Duodenal mucosa (tissue), 2 donors: ENCODE measurements at regions not wholly inside any gene's neighbourhood (a gene's known extent, or its start where the extent isn't known, plus 50 kb on each side); places are given as distances from the start of the nearest gene placed in this dataset.

Experiments
- H3K27ac ChIP-seq: one replicate; pipeline ENCODE4 v1.7.0; 2013; ENCODE audit warnings: low read depth, low read length
- H3K27me3 ChIP-seq, 2 donors: one replicate each; pipeline ENCODE4 v1.7.0; 2013; ENCODE audit warnings: low read length in 2 of 2, control low read depth in 1 of 2; ENCODE audit not compliant: insufficient read depth in 2 of 2, control insufficient read depth in 1 of 2
- H3K36me3 ChIP-seq, 2 donors: one replicate each; pipeline ENCODE4 v1.7.0; 2013; ENCODE audit warnings: low read length in 2 of 2, control low read depth in 1 of 2; ENCODE audit not compliant: insufficient read depth in 2 of 2, control insufficient read depth in 1 of 2
- H3K4me1 ChIP-seq, 2 donors: one replicate each; pipeline ENCODE4 v1.7.0; 2013; ENCODE audit warnings: low read length in 2 of 2, control low read depth in 1 of 2; ENCODE audit not compliant: insufficient read depth in 2 of 2, control insufficient read depth in 1 of 2
- H3K4me3 ChIP-seq, 2 donors: one replicate each; pipeline ENCODE4 v1.7.0; 2013; ENCODE audit warnings: low read length in 2 of 2, low read depth in 1 of 2
- H3K9ac ChIP-seq, 2 donors: one replicate each; pipeline ENCODE4 v1.7.0; 2013; ENCODE audit warnings: low read length in 2 of 2, low read depth in 1 of 2
- H3K9me3 ChIP-seq, 2 donors: one replicate each; pipeline ENCODE4 v1.7.0; 2013; ENCODE audit warnings: low read length in 2 of 2, control low read depth in 1 of 2; ENCODE audit not compliant: control insufficient read depth in 1 of 2

DNA sequence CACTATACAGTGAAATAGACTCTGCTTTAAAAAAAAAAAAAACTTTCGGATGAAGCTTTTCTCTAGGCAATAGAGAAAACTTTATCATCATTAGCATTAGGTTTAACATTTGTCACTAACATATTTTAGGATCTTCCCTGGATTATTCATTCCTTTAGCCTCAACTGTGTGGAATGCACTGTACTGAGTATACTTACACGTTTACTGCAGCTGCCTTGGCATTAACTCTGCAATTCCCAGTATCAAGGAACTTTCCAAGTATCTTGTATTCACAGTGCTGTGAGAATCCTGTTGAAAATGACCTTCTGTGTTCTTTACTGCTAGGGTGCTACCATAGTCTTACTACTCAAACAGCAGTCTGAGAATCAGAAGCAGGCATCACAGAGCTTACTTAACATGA, 328.2 kb upstream of the COL3A1 start:
- Histone ChIP-seq H3K27ac (no peak overlapping the region), H3K27me3 (no peaks in the 10 kb centered on the region), H3K4me1 (no peaks in the 10 kb centered on the region), H3K9ac (no peak overlapping the region), H3K36me3 (no peaks in the 10 kb centered on the region), H3K4me3 (no peak overlapping the region), H3K9me3 (no peaks in the 10 kb centered on the region)

DNA sequence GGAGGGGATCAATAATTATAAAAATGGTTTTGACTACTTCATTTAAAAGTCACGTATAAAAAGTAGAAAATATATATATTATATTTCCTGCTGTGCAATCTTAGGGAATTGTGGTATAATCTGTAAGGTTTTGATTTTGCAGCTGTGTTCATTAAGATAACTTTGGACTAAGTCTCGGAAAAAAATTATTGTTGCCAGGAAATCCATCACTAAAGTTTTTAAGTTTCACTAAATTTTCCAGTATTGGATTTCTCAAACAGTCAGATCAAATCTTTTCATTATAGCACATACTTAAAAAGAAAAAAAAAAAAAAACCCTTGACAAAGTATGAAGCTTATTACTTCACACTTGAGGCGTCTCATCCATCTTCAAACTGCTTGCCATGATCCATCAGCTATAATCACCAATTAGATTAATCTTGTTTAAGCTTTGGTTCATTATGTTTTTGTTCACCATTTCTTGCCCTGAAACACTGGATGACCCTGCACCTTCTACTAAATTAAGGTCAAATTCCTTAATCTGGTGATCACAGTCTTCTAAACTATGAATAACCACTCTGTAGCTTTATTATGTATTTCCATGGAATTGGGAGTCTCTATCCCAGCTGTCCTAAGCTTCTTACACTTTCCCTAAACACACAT, 326.6 kb upstream of the COL3A1 start:
- Histone ChIP-seq H3K27me3 (no peaks in the 10 kb centered on the region), H3K9ac (no peak overlapping the region), H3K9me3 (no peaks in the 10 kb centered on the region), H3K4me3 (no peak overlapping the region), H3K36me3 (no peaks in the 10 kb centered on the region), H3K27ac (no peak overlapping the region), H3K4me1 (no peaks in the 10 kb centered on the region)

DNA sequence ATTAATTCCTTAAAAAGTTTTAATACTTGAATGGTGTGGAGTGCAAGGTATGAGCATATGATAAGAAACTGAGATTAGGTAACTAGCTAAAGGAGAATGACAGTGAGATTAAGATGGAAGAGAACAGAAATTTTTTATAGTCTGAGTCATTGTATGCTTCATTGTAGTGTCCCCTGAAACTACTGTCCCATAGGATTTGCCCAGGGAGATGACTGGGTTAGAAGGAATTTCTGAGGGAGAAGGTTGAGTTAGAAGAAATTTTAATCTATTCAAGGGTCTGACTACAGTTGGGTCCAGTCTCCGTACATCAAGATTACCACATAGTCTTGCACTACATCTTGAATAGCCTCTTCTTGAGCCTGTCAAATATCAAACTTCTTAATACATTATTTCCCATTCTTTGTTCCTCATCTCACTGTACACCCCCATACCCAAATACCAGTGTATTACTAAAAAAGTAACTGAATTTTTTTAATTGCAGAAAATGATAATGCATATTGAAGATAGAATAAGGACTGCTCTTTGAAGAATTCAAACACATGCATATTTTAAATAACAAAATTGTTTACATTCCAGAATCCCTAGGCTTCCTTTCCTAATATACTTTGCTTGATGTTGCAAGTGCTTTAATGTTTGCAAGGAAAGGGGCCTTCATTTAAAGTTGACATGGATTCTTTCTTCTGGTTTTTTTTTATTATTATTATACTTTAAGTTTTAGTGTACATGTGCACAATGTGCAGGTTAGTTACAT, 314.3 kb upstream of the COL3A1 start:
- Histone ChIP-seq H3K9me3 (no peaks in the 10 kb centered on the region), H3K9ac (no peak overlapping the region), H3K27ac (no peak overlapping the region), H3K4me3 (no peak overlapping the region), H3K36me3 (no peaks in the 10 kb centered on the region), H3K27me3 (no peaks in the 10 kb centered on the region), H3K4me1 (no peaks in the 10 kb centered on the region)

DNA sequence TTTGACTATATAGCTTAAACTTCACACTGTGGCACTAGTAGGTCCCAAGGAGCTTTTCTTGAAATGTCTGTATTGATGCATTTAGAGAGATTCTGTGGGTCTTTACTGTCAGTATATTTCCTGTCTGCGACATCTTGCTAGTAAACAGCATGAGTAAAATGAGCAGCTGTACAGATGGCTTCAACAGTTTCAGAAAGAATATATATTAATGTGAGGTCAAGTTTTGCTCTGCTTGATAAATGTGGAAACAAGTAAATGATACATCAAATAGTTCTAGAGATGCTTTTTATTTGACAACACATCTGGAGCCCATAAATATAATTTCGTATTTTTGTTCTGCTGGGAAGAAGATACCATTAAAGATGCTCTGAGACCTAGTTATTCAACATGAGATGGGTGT, 310.9 kb upstream of the COL3A1 start:
- Histone ChIP-seq H3K27ac (no peak overlapping the region), H3K4me1 (no peaks in the 10 kb centered on the region), H3K27me3 (no peaks in the 10 kb centered on the region), H3K9me3 (no peaks in the 10 kb centered on the region), H3K4me3 (no peak overlapping the region), H3K9ac (no peak overlapping the region), H3K36me3 (no peaks in the 10 kb centered on the region)

DNA sequence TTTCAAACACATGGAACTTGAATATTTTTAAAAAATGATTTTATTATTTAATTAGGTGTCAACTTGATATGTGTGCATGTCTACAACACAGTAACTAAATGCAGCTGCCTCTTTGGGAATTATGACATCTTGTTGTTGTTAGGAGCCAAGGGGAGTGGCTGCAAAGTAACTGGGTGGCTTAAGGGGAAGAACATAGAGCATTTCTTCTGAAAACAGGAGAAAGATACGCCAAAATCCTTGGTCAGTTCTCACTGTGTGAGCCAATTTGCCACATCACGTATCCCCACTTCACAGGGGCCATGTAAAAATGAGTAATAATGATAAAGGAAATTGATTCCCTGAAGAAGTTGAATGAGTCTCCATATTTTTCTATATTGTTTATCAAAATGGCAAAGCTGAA, 309.8 kb upstream of the COL3A1 start:
- Histone ChIP-seq H3K27me3 (no peaks in the 10 kb centered on the region), H3K4me3 (no peak overlapping the region), H3K27ac (no peak overlapping the region), H3K9me3 (no peaks in the 10 kb centered on the region), H3K9ac (no peak overlapping the region), H3K4me1 (no peaks in the 10 kb centered on the region), H3K36me3 (no peaks in the 10 kb centered on the region)

DNA sequence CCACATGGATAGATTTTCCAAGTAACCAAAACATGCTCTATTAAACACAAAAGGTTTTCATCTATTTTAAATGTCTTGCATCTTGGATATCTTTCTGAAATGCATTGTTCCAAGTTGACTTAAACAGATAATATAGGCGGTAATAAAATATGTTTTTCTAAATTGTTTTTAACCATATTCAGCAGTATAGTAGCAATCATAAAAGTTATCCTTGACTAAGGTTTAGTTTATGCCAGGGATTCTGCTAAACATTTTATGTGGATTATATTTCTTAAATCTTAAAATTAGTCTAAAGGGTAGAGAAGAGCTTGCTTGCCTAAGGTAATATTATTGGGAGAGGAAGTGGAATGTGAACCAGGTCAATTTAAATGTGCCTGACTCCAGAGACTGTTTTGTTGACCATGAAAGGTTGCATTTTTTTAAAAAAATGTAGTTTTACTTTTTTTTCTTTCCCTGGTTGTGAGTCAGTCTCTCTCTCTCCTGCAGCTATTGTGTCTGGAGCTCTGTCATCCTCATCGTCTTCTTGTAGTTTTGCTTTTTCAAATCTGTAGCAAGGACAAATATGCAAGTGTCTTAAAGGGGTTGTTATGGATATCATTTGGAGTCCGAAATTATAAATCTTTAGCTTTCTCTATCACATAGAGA, 309.1 kb upstream of the COL3A1 start:
- Histone ChIP-seq H3K36me3 (no peaks in the 10 kb centered on the region), H3K27ac (no peak overlapping the region), H3K4me1 (no peaks in the 10 kb centered on the region), H3K9ac (no peak overlapping the region), H3K27me3 (no peaks in the 10 kb centered on the region), H3K4me3 (no peak overlapping the region), H3K9me3 (no peaks in the 10 kb centered on the region)

GRCh38 chr2:188665727-188666304, 308.4 kb upstream of the COL3A1 start:
- Histone ChIP-seq H3K4me3 (no peak overlapping the region), H3K27me3 (no peaks in the 10 kb centered on the region), H3K9me3 (no peaks in the 10 kb centered on the region), H3K4me1 (no peaks in the 10 kb centered on the region), H3K36me3 (no peaks in the 10 kb centered on the region), H3K9ac (no peak overlapping the region), H3K27ac (no peak overlapping the region)

DNA sequence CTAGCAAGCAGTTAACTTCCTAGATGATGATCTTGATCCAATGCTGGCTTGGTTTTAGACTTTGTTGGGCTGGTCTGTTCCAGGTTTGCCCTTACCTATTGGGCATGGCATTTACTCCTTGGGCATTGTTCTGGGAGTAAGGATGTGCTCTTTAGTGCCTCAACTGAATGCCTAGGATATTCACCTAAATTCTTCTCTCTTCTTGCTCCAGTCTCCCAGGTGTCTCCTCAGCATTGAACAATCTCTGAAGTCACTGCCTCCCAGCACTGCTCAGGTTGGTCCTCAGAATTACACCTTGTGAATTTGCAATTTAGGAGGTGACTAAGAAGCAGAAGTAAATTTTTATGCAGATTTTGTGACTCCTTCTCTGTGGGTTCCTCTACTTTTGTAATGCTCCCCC, 307.7 kb upstream of the COL3A1 start:
- H3K4me3 ChIP-seq = no peak overlapping the region
- H3K36me3 ChIP-seq = no peaks in the 10 kb centered on the region
- no peaks in the 10 kb centered on the region for H3K27me3 ChIP-seq
- H3K4me1 ChIP-seq = no peaks in the 10 kb centered on the region
- H3K9ac ChIP-seq = no peak overlapping the region
- no peaks in the 10 kb centered on the region for H3K9me3 ChIP-seq
- H3K27ac ChIP-seq = no peak overlapping the region

DNA sequence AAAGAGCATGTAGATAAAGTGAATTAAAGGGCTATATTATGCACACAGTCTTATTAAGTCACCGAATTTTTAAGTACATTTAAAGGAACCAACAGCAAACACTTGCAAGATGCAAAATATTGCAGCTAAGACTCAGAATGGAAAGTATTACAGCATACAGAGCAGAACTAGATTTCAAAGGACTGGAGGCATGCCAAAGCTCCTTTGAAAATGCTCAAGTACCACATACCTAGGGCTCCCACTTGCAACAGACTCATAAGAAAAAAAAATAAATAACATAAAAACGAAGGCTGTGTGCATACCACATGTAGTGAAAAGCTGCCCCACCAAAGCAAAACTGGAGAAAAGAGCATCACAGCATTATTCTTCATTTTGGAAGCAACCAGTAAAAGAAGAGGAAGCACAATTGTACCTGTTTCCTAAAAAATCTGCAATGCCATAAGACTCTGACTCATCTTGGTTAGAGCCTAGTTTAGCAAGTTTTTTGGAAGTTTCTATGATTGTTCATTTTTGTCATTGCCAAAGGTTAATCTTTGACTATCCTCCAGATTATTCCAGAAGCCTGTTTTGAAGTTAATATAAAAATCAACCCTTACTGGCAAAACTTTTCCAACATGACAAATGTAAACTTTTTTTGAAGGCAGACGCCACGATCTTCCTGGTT, 306.0 kb upstream of the COL3A1 start:
- no peak overlapping the region for H3K9ac ChIP-seq
- H3K27ac ChIP-seq = no peak overlapping the region

More for the DNA sequence above, 306.0 kb upstream of the COL3A1 start:
- H3K36me3 ChIP-seq = no peaks in the 10 kb centered on the region
- H3K27me3 ChIP-seq = no peaks in the 10 kb centered on the region
- no peaks in the 10 kb centered on the region for H3K9me3 ChIP-seq
- H3K4me3 ChIP-seq = no peak overlapping the region
- no peaks in the 10 kb centered on the region for H3K4me1 ChIP-seq
